Mesendoderm (in vitro differentiated cells): ENCODE measurements at regions not wholly inside any gene's neighbourhood (a gene's known extent, or its start where the extent isn't known, plus 50 kb on each side); places are given as distances from the start of the nearest gene placed in this dataset.

Experiments
- DNase-seq: peaks from one replicate; pipeline ENCODE4 v3.0.0; 2013
- H2AK5ac ChIP-seq: 2 replicates; pipeline ENCODE4 v1.6.1; 2013; ENCODE audit warnings: low read length, inconsistent platforms
- H2BK120ac ChIP-seq: 2 replicates; pipeline ENCODE4 v1.6.1; 2013; ENCODE audit warnings: low read depth, mild to moderate bottlenecking, low read length, moderate library complexity, mixed read lengths
- H2BK15ac ChIP-seq: replicated peaks from 2 replicates; pipeline ENCODE4 v1.6.1; 2013; ENCODE audit warnings: low read depth, mild to moderate bottlenecking, moderate library complexity
- H2BK5ac ChIP-seq: 2 replicates; pipeline ENCODE4 v1.6.1; 2013; ENCODE audit warnings: low read length, inconsistent platforms
- H3K18ac ChIP-seq: 2 replicates; pipeline ENCODE4 v1.6.1; 2013; ENCODE audit warnings: mild to moderate bottlenecking, low read length, mixed read lengths
- H3K23ac ChIP-seq: one replicate; pipeline ENCODE4 v1.6.1; 2013; ENCODE audit warnings: low read length
- H3K27ac ChIP-seq: 2 replicates; pipeline ENCODE4 v1.5.1; 2013; ENCODE audit warnings: low read depth, mild to moderate bottlenecking, inconsistent platforms, low read length, moderate library complexity
- H3K27me3 ChIP-seq: 2 replicates; pipeline ENCODE4 v1.6.1; 2013; ENCODE audit warnings: low read length, control low read depth, mild to moderate bottlenecking, inconsistent platforms; ENCODE audit not compliant: insufficient read depth, poor library complexity
- H3K36me3 ChIP-seq: 2 replicates; pipeline ENCODE4 v1.6.1; 2013; ENCODE audit warnings: low read length, inconsistent platforms; ENCODE audit not compliant: control insufficient read depth, insufficient read depth
- H3K4ac ChIP-seq: one replicate; pipeline ENCODE4 v1.6.1; 2013; ENCODE audit warnings: low read depth, mild to moderate bottlenecking, low read length, moderate library complexity
- H3K4me1 ChIP-seq: 2 replicates; pipeline ENCODE4 v1.6.1; 2013; ENCODE audit warnings: low read depth, low read length, inconsistent platforms; ENCODE audit not compliant: control insufficient read depth
- H3K4me2 ChIP-seq: 2 replicates; pipeline ENCODE4 v1.6.1; 2013; ENCODE audit warnings: low read length
- H3K4me3 ChIP-seq: 2 replicates; pipeline ENCODE4 v1.5.1; 2013; ENCODE audit warnings: mild to moderate bottlenecking, low read length
- H3K56ac ChIP-seq: one replicate; pipeline ENCODE4 v1.6.1; 2013; ENCODE audit warnings: low read length
- H3K79me1 ChIP-seq: 2 replicates; pipeline ENCODE4 v1.6.1; 2013; ENCODE audit warnings: low read length, inconsistent platforms
- H3K79me2 ChIP-seq: 2 replicates; pipeline ENCODE4 v1.6.1; 2013; ENCODE audit warnings: mild to moderate bottlenecking, low read length; ENCODE audit not compliant: control insufficient read depth, insufficient read depth
- H3K9ac ChIP-seq: 2 replicates; pipeline ENCODE4 v1.6.1; 2013; ENCODE audit warnings: low read length, inconsistent platforms
- H4K5ac ChIP-seq: one replicate; pipeline ENCODE4 v1.6.1; 2013; ENCODE audit warnings: low read length
- H4K8ac ChIP-seq: one replicate; pipeline ENCODE4 v1.6.1; 2013; ENCODE audit warnings: low read depth, mild to moderate bottlenecking, control low read depth, low read length, moderate library complexity
- WGBS: extraction: QIAGEN DNeasy Blood & Tissue Kit; methylation state at CpG from one replicate; pipeline ENCODE4 v1.1.7; 2013; ENCODE audit warnings: low lambda C conversion rate, missing lambda C conversion rate; ENCODE audit not compliant: insufficient coverage; ENCODE audit errors: extremely low coverage; 5-methylcytosine and 5-hydroxymethylcytosine counted together

DNA sequence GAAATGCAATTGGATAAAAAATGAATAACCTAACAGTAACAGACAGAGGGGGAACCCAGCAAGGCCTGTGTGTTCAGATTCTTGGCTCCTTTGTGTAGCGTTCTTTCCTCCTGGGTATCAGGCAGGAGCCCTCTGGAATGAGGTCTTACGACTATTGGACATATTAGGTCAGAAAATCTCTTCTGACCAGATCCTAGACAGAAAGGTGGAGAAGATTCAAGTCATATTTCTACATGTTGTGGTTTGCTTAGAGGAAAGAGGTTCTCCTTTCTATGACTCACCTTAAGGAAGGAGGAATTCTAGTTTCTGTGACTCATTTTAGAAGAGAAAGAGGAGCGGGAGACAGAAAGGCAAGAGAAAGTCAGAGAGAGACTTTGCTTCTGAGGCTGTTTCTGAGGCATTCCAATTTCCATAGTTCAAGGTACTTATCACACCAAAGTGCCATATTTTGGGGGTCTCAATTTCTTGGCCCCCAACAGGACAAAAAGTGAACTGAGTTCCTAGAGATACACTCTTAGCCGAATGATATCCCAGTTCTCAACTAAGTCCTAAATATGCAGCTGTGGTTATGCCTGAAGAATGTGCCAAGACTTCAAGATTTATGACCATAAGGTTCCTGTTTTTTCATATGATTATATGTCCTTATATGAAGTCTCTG lies 618.6 kb downstream of the ZEB2 start:
- Histone ChIP-seq H3K4me1 (no peaks in the 10 kb centered on the region), H2BK120ac (no peak overlapping the region), H3K36me3 (no peaks in the 10 kb centered on the region), H4K8ac (peak overlapping the region; percentile 17), H3K4me2 (no peak overlapping the region), H3K4ac (no peak overlapping the region), H2AK5ac (no peak overlapping the region), H3K27me3 (no peaks in the 10 kb centered on the region), H3K56ac (no peak overlapping the region), H2BK5ac (no peak overlapping the region), H3K23ac (no peak overlapping the region), H3K79me1 (no peaks in the 10 kb centered on the region), H3K18ac (no peak overlapping the region), H4K5ac (no peak overlapping the region), H3K79me2 (no peaks in the 10 kb centered on the region), H3K27ac (no peak overlapping the region), H3K9ac (no peak overlapping the region), H3K4me3 (no peak overlapping the region), H2BK15ac (no peak overlapping the region)
- DNase-seq: no peak
- WGBS: no CpG with 5 or more reads among the region's 4 CpGs

DNA sequence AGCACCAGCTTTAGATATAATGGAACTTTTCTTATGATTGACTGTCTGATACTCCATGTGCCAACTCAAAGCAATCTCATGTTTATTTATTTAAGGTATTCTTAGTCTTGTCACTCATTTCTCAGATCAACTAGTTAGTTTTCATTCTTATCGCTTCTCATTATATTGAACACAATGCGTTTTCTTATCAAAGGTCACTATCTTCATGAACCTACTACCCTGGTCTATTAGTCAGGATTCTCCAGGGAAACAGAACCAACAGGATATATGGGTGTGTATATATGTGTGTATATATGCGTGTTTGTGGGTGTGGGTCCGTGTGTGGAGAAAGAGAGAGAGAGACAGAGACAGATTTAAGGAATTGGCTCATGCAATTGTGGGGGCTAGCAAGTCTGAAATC lies 619.9 kb downstream of the ZEB2 start:
- Histone ChIP-seq H2AK5ac (no peak overlapping the region), H2BK15ac (no peak overlapping the region), H3K4me2 (no peak overlapping the region), H4K5ac (no peak overlapping the region), H2BK120ac (no peak overlapping the region), H3K27me3 (no peaks in the 10 kb centered on the region), H3K56ac (no peak overlapping the region), H3K23ac (no peak overlapping the region), H3K79me2 (no peaks in the 10 kb centered on the region), H3K9ac (no peak overlapping the region), H3K27ac (no peak overlapping the region), H2BK5ac (no peak overlapping the region), H4K8ac (no peak overlapping the region), H3K4me3 (no peak overlapping the region), H3K79me1 (no peaks in the 10 kb centered on the region), H3K36me3 (no peaks in the 10 kb centered on the region), H3K18ac (no peak overlapping the region), H3K4me1 (no peaks in the 10 kb centered on the region), H3K4ac (no peak overlapping the region)
- WGBS: no CpG with 5 or more reads among the region's 4 CpGs
- no peak for DNase-seq

GRCh38 chr2:143893371-143893770 lies 626.5 kb downstream of the ZEB2 start:
- Histone ChIP-seq H3K4me2 (no peak overlapping the region), H3K79me1 (no peaks in the 10 kb centered on the region), H3K56ac (no peak overlapping the region), H2BK120ac (no peak overlapping the region), H4K5ac (no peak overlapping the region), H4K8ac (no peak overlapping the region), H3K79me2 (no peaks in the 10 kb centered on the region), H3K36me3 (no peaks in the 10 kb centered on the region), H3K18ac (no peak overlapping the region), H3K4ac (no peak overlapping the region), H3K23ac (no peak overlapping the region), H3K4me3 (no peak overlapping the region), H2BK15ac (no peak overlapping the region), H2AK5ac (no peak overlapping the region), H2BK5ac (no peak overlapping the region), H3K27me3 (no peaks in the 10 kb centered on the region), H3K9ac (no peak overlapping the region), H3K4me1 (no peaks in the 10 kb centered on the region), H3K27ac (no peak overlapping the region)
- no CpG with 5 or more reads among the region's 3 CpGs for WGBS
- DNase-seq: peak; percentile 56

DNA sequence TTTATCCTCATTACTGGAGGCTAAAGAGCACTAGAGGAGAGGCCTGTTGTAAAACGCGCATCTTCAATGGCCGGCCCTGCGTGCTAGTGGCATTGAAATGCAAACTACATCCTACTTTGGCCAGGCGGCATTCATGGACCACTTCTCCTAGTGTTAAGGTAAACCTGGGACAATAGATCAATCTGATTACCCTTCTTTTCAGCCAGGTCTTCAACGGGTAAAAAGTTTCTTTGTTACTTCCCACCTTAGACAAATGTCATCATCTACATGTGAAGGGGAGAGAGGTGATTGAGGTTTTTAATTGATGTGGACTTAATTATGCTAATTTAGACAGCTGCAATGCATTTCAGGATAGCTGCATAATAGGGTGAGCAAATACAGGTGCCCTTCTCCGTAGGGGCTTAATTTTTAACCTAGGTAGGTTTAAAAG lies 628.0 kb downstream of the ZEB2 start:
- no peak overlapping the region for H3K27ac ChIP-seq
- no peak overlapping the region for H2BK5ac ChIP-seq
- no peak overlapping the region for H3K18ac ChIP-seq
- DNase-seq: peak; percentile 32
- H3K4me2 ChIP-seq: no peak overlapping the region
- no peak overlapping the region for H3K4ac ChIP-seq
- H3K4me3 ChIP-seq: no peak overlapping the region
- H3K79me1 ChIP-seq: no peaks in the 10 kb centered on the region
- no peak overlapping the region for H2AK5ac ChIP-seq
- no peak overlapping the region for H3K23ac ChIP-seq
- no peak overlapping the region for H2BK15ac ChIP-seq
- no peak overlapping the region for H3K9ac ChIP-seq
- H3K56ac ChIP-seq: no peak overlapping the region
- H4K8ac ChIP-seq: no peak overlapping the region
- H3K27me3 ChIP-seq: no peaks in the 10 kb centered on the region
- H4K5ac ChIP-seq: no peak overlapping the region
- H2BK120ac ChIP-seq: no peak overlapping the region
- no CpG with 5 or more reads among the region's 7 CpGs for WGBS
- no peaks in the 10 kb centered on the region for H3K4me1 ChIP-seq
- no peaks in the 10 kb centered on the region for H3K79me2 ChIP-seq
- H3K36me3 ChIP-seq: no peaks in the 10 kb centered on the region

DNA sequence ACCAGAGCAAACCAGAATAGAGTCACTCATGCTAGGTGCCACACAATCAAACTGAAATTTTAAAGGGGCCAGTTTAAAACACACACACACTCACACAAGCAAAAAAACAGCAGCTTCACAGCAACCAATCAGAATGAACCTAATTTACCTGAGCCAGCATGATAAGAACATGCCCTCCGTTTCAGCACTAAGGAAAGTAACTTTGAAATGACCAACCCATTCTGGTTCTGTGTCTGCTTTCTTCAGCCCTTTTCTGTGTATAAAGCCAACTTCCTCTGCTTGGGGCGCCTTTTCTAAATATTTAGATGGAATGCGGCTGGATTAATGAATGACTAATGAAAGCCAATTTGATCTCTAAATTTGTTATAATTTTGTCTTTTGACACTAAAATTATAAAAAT lies 629.1 kb downstream of the ZEB2 start:
- no peak overlapping the region for H2AK5ac ChIP-seq
- no peak overlapping the region for H3K4me2 ChIP-seq
- no peak overlapping the region for H4K8ac ChIP-seq
- H4K5ac ChIP-seq: no peak overlapping the region
- H3K27me3 ChIP-seq: no peaks in the 10 kb centered on the region
- H3K4ac ChIP-seq: no peak overlapping the region
- H2BK5ac ChIP-seq: no peak overlapping the region
- no peaks in the 10 kb centered on the region for H3K36me3 ChIP-seq
- H3K18ac ChIP-seq: no peak overlapping the region
- no peaks in the 10 kb centered on the region for H3K79me1 ChIP-seq
- DNase-seq: peak; percentile 44
- no peak overlapping the region for H3K23ac ChIP-seq
- no peak overlapping the region for H3K56ac ChIP-seq
- no peak overlapping the region for H3K27ac ChIP-seq
- no peaks in the 10 kb centered on the region for H3K79me2 ChIP-seq
- no CpG with 5 or more reads among the region's 3 CpGs for WGBS
- H2BK120ac ChIP-seq: no peak overlapping the region
- H3K4me3 ChIP-seq: no peak overlapping the region
- no peaks in the 10 kb centered on the region for H3K4me1 ChIP-seq
- H2BK15ac ChIP-seq: no peak overlapping the region
- H3K9ac ChIP-seq: no peak overlapping the region

DNA sequence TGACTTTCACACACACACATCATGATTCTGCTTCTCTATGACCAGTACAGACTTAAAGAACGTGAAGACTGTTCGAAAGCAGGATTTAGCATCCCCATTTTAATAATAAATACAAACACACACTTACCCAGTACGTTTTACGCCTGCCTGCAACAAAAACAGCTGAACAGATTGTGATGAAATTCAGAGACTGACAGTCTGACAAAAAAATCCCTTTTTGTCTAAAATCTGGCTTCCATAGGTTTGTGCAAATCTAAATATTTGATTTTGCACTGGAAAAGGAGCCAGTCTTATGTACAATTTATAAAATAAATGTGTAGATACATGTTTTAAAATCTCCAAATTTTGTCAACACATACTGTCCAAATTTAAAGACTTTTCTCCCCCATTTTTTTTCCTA lies 630.7 kb downstream of the ZEB2 start:
- DNase-seq: no peak
- Histone ChIP-seq H4K5ac (no peak overlapping the region), H3K23ac (no peak overlapping the region), H3K4me3 (no peak overlapping the region), H3K4ac (no peak overlapping the region), H3K4me1 (no peaks in the 10 kb centered on the region), H3K18ac (no peak overlapping the region), H3K56ac (no peak overlapping the region), H2BK15ac (no peak overlapping the region), H3K9ac (no peak overlapping the region), H3K36me3 (no peaks in the 10 kb centered on the region), H2BK5ac (no peak overlapping the region), H2BK120ac (no peak overlapping the region), H3K79me1 (no peaks in the 10 kb centered on the region), H4K8ac (no peak overlapping the region), H3K27me3 (no peaks in the 10 kb centered on the region), H2AK5ac (no peak overlapping the region), H3K4me2 (no peak overlapping the region), H3K27ac (no peak overlapping the region), H3K79me2 (no peaks in the 10 kb centered on the region)
- WGBS: no CpG with 5 or more reads among the region's 4 CpGs
